GM12878 (cell line): ENCODE measurements at regions not wholly inside any gene's neighbourhood (a gene's known extent, or its start where the extent isn't known, plus 50 kb on each side); places are given as distances from the start of the nearest gene placed in this dataset.

Experiments
- ATAC-seq: fragments of 200-7000 bp; cut with Tn5 transposase; 3 replicates; pipeline ENCODE4 v1.9.1; 2020; ENCODE audit warnings: mild to moderate bottlenecking, moderate library complexity
- BruUV-seq: library from RNA; stranded (reverse); fragments of 400-500 nt; replicated peaks from 2 replicates; lab custom pipeline; 2021; lab: Mats Ljungman, UMichigan
- CTCF ChIA-PET: fragments of 300-600 bp; sonication (Branson Sonifier 250); formaldehyde crosslinking; extraction: SDS; loops from one replicate; lab custom pipeline; 2021; ENCODE audit warnings: inconsistent platforms; lab: Yijun Ruan, JAX
- POLR2A ChIA-PET: fragments of 350-600 bp; formaldehyde crosslinking; extraction: SDS; loops from one replicate; lab custom pipeline; 2021; ENCODE audit warnings: inconsistent platforms; lab: Charles Lee
- RAD21 ChIA-PET: fragments of 300-600 bp; sonication (Branson Sonifier 250); formaldehyde crosslinking; loops from one replicate; lab custom pipeline; 2023; ENCODE audit warnings: antibody characterized with exemption; ENCODE audit not compliant: unreplicated experiment; lab: Charles Lee
- SMC1A ChIA-PET: fragments of 300-600 bp; sonication (Branson Sonifier 250); formaldehyde crosslinking; loops from one replicate; lab custom pipeline; 2023; ENCODE audit not compliant: unreplicated experiment, uncharacterized antibody; lab: Charles Lee
- DNase-seq: peaks from one replicate; pipeline ENCODE4 v3.0.0-alpha.2; 2011; ENCODE audit warnings: low read depth, low spot score
- FAIRE-seq: peaks from 3 replicates; lab custom pipeline; 2011; peaks lifted over from hg19 to GRCh38; lab: Jason Lieb, UNC
- H2AFZ ChIP-seq: 2 replicates; pipeline ENCODE4 v1.6.0; 2011; ENCODE audit warnings: low read depth, low read length, control low read depth; ENCODE audit not compliant: control insufficient read depth
- H3K27ac ChIP-seq: 2 replicates; pipeline ENCODE4 v1.5.1; 2011; ENCODE audit warnings: control low read depth; ENCODE audit not compliant: control insufficient read depth, insufficient read depth
- H3K27me3 ChIP-seq, 2 experiments: replicated peaks in 1 of 2; 2 replicates each; pipeline versions ENCODE4 v1.6.0 to v1.6.1; 2011; ENCODE audit warnings: low read length in 1 of 2; ENCODE audit not compliant: control insufficient read depth in 2 of 2, insufficient read depth in 2 of 2
- H3K36me3 ChIP-seq, 2 experiments: 2 replicates each; pipeline ENCODE4 v1.5.1; 2011; ENCODE audit warnings: low read length in 1 of 2; ENCODE audit not compliant: control insufficient read depth in 2 of 2, insufficient read depth in 2 of 2
- H3K4me1 ChIP-seq: 2 replicates; pipeline ENCODE4 v1.6.1; 2011; ENCODE audit warnings: mild to moderate bottlenecking, low read length, moderate library complexity, mixed read lengths; ENCODE audit not compliant: control insufficient read depth, insufficient read depth
- H3K4me2 ChIP-seq: 2 replicates; pipeline ENCODE4 v1.6.0; 2011; ENCODE audit warnings: control low read depth; ENCODE audit not compliant: control insufficient read depth, insufficient read depth
- H3K4me3 ChIP-seq: fragments of 200-600 bp; sonication (generic); 2 replicates; pipeline ENCODE4 v1.5.1; 2016
- H3K79me2 ChIP-seq: 2 replicates; pipeline ENCODE4 v1.6.0; 2011; ENCODE audit warnings: low read length; ENCODE audit not compliant: control insufficient read depth, insufficient read depth
- H3K9ac ChIP-seq: 2 replicates; pipeline ENCODE4 v1.8.0; 2011; ENCODE audit warnings: low read length, control low read depth, mixed read lengths; ENCODE audit not compliant: control insufficient read depth, insufficient read depth
- H3K9me3 ChIP-seq: replicated peaks from 3 replicates; pipeline ENCODE4 v1.5.1; 2011; ENCODE audit warnings: mild to moderate bottlenecking, low read length; ENCODE audit not compliant: control insufficient read depth, insufficient read depth
- H4K20me1 ChIP-seq: 2 replicates; pipeline ENCODE4 v1.6.0; 2011; ENCODE audit not compliant: control insufficient read depth, insufficient read depth
- ATF7 ChIP-seq: fragments of 450-650 bp; IDR thresholded peaks from 2 replicates; pipeline ENCODE4 v1.6.1; 2016; ENCODE audit warnings: low read depth, mild to moderate bottlenecking
- BRCA1 ChIP-seq: IDR thresholded peaks from 2 replicates; pipeline ENCODE4 v1.6.1; 2011; ENCODE audit warnings: low read depth, low read length, improper control_type of control experiment
- CBX5 ChIP-seq: sonication (generic); IDR thresholded peaks from 2 replicates; pipeline ENCODE4 v1.6.1; 2016; ENCODE audit warnings: low read depth, moderate library complexity, mild to moderate bottlenecking, inconsistent platforms
- CEBPZ ChIP-seq: fragments of 150-350 bp; IDR thresholded peaks from 2 replicates; pipeline ENCODE4 v1.6.1; 2016; ENCODE audit warnings: low read depth, low read length
- CTCF ChIP-seq, 3 experiments: IDR thresholded peaks in 2 of 3; conservative IDR thresholded peaks in 1 of 3; 2 replicates each; pipeline ENCODE4 v1.5.1; 2011; ENCODE audit warnings: low read depth in 3 of 3, low read length in 3 of 3, mild to moderate bottlenecking in 3 of 3, control low read depth in 2 of 3, moderate library complexity in 2 of 3, inconsistent platforms in 1 of 3, mixed read lengths in 1 of 3; ENCODE audit not compliant: control insufficient read depth in 2 of 3, insufficient read depth in 1 of 3; ENCODE audit errors: extremely low read depth in 1 of 3
- FOS ChIP-seq: IDR thresholded peaks from 3 replicates; pipeline ENCODE4 v1.6.1; 2011; ENCODE audit warnings: borderline replicate concordance; ENCODE audit not compliant: insufficient read length; ENCODE audit errors: extremely low read depth
- IRF4 ChIP-seq: IDR thresholded peaks from 2 replicates; pipeline ENCODE4 v1.6.1; 2011; ENCODE audit warnings: low read depth, low read length
- MLLT1 ChIP-seq: fragments of 450-650 bp; IDR thresholded peaks from 2 replicates; pipeline ENCODE4 v1.6.1; 2016; ENCODE audit warnings: mild to moderate bottlenecking
- MXI1 ChIP-seq: fragments of 150-350 bp; IDR thresholded peaks from 2 replicates; pipeline ENCODE4 v1.6.1; 2011; ENCODE audit warnings: low read depth, mild to moderate bottlenecking, inconsistent platforms, low read length, improper control_type of control experiment
- NKRF ChIP-seq: fragments of 450-650 bp; conservative IDR thresholded peaks from 2 replicates; pipeline ENCODE4 v1.6.1; 2017; ENCODE audit warnings: mild to moderate bottlenecking, moderate library complexity
- POLR2A ChIP-seq: IDR thresholded peaks from 2 replicates; pipeline ENCODE4 v1.6.1; 2011; ENCODE audit warnings: low read depth, mild to moderate bottlenecking, low read length
- RAD21 ChIP-seq: IDR thresholded peaks from 2 replicates; pipeline ENCODE4 v1.6.1; 2011; ENCODE audit warnings: mild to moderate bottlenecking, low read depth, low read length, moderate library complexity; ENCODE audit not compliant: insufficient read depth
- RFX5 ChIP-seq: IDR thresholded peaks from 2 replicates; pipeline ENCODE4 v1.6.1; 2011; ENCODE audit warnings: low read depth, low read length, improper control_type of control experiment
- RUNX3 ChIP-seq: IDR thresholded peaks from 2 replicates; pipeline ENCODE4 v1.6.1; 2012; ENCODE audit warnings: low read length, inconsistent platforms
- SMC3 ChIP-seq: IDR thresholded peaks from 2 replicates; pipeline ENCODE4 v1.6.1; 2011; ENCODE audit warnings: low read length, improper control_type of control experiment, borderline replicate concordance
- SRF ChIP-seq, 2 experiments: IDR thresholded peaks; 2 replicates each; pipeline ENCODE4 v1.6.1; 2011; ENCODE audit warnings: low read depth in 2 of 2, low read length in 2 of 2, mild to moderate bottlenecking in 1 of 2, moderate library complexity in 1 of 2
- WGBS: methylation state at CpG from one replicate; pipeline ENCODE4 v1.1.6; 2016; ENCODE audit warnings: low lambda C conversion rate; ENCODE audit not compliant: insufficient replicate concordance, insufficient coverage; ENCODE audit errors: missing lambda C conversion rate; 5-methylcytosine and 5-hydroxymethylcytosine counted together
- in situ Hi-C: fragments of 300-500 bp; cut with MboI; formaldehyde crosslinking; loops from 9 replicates; pipeline ENCODE4 v1.14.3; 2018; ENCODE audit warnings: mixed read lengths
- intact Hi-C: fragments of 100-400 bp; cut with micrococcal nuclease; formaldehyde crosslinking; loops from one replicate; pipeline ENCODE4 v1.14.2; 2022; ENCODE audit not compliant: unreplicated experiment

GRCh38 chr6:54737247-54737646 is 109.3 kb upstream of the FAM83B start:
- DNase-seq (no peak), FAIRE-seq (no peak), ATAC-seq (peak; percentile 76)
- in situ Hi-C loops = no loop called here
- ChIA-PET SMC1A (interaction anchor here (0.7 to 2.5 kb wide), 3 partner anchors 19 to 492 kb away, joined by 3 to 10 read pairs (median 4); no protein-coding TSS in a partner anchor), RAD21 (interaction anchor here (1.5 to 2.2 kb wide), 3 partner anchors 19 to 752 kb away, joined by 3 to 13 read pairs (median 8); no protein-coding TSS in a partner anchor), CTCF (interaction anchor here (0.7 to 4.4 kb wide), 9 partner anchors 16 to 751 kb away, joined by 3 to 28 read pairs (median 4); no protein-coding TSS in a partner anchor), POLR2A (no interaction called here)
- H3K36me3 ChIP-seq = no peaks in the 10 kb centered on the region
- H3K27ac ChIP-seq = no peak overlapping the region
- H4K20me1 ChIP-seq = no peaks in the 10 kb centered on the region
- no peaks in the 10 kb centered on the region for H3K79me2 ChIP-seq
- 25% methylated on average over 3 of the region's 3 CpGs for WGBS
- H3K27me3 ChIP-seq = no peaks in the 10 kb centered on the region
- BruUV-seq = no TSS peak
- H3K9ac ChIP-seq = no peak overlapping the region
- intact Hi-C loops = no loop called here
- H3K4me2 ChIP-seq = no peak overlapping the region
- no peaks in the 10 kb centered on the region for H3K4me1 ChIP-seq
- no peak overlapping the region for H2AFZ ChIP-seq
- no peaks in the 10 kb centered on the region for H3K9me3 ChIP-seq
- H3K4me3 ChIP-seq = no peak overlapping the region
- no peak for TF ChIP-seq RUNX3
- peak; percentile 36; the same call in 1 of the 2 replicates for TF ChIP-seq RAD21
- no peak for TF ChIP-seq MXI1
- TF ChIP-seq SRF (IDR thresholded peaks at IDR 0.05; ENCODE audit: low read depth in 2 of 2, low read length in 2 of 2) = no peak
- no peak for TF ChIP-seq RFX5
- TF ChIP-seq NKRF = no peak
- no peak for TF ChIP-seq FOS
- TF ChIP-seq SMC3 = peak; percentile 36; the same call in 1 of the 2 replicates
- no peak for TF ChIP-seq IRF4
- peak; percentile 25 to 53 (median 37); a peak in 5 of 6 replicates for TF ChIP-seq CTCF (IDR thresholded peaks at IDR 0.05 in 2 of 3, conservative IDR thresholded peaks at IDR 0.05 in 1 of 3; ENCODE audit: control insufficient read depth in 2 of 3, extremely low read depth in 1 of 3, insufficient read depth in 1 of 3, low read depth in 3 of 3, low read length in 3 of 3)
- TF ChIP-seq POLR2A = no peak
- TF ChIP-seq BRCA1 = no peak
- no peak for TF ChIP-seq ATF7
- no peak for TF ChIP-seq CEBPZ
- no peak for TF ChIP-seq MLLT1
- TF ChIP-seq CBX5 = no peak
